Neural progenitor cell (in vitro differentiated cells): ENCODE measurements at regions not wholly inside any gene's neighbourhood (a gene's known extent, or its start where the extent isn't known, plus 50 kb on each side); places are given as distances from the start of the nearest gene placed in this dataset.

Experiments
- DNase-seq: peaks from one replicate; pipeline ENCODE4 v3.0.0-alpha.2; 2016; ENCODE audit warnings: low spot score
- H2AFZ ChIP-seq: fragments of 200-600 bp; sonication (generic); replicated peaks from 2 replicates; pipeline ENCODE4 v1.6.1; 2016; ENCODE audit warnings: antibody characterized with exemption
- H3F3A ChIP-seq: fragments of 200-600 bp; sonication (generic); 2 replicates; pipeline ENCODE4 v1.6.1; 2016; ENCODE audit warnings: antibody characterized with exemption, low read depth
- H3K27ac ChIP-seq: fragments of 200-600 bp; sonication (generic); 2 replicates; pipeline ENCODE4 v1.5.1; 2016; ENCODE audit warnings: mild to moderate bottlenecking
- H3K27me3 ChIP-seq: fragments of 200-600 bp; sonication (generic); 2 replicates; pipeline ENCODE4 v1.6.1; 2016; ENCODE audit warnings: mild to moderate bottlenecking, moderate library complexity
- H3K36me3 ChIP-seq: fragments of 200-600 bp; sonication (generic); 2 replicates; pipeline ENCODE4 v1.5.1; 2016
- H3K4me1 ChIP-seq: fragments of 200-600 bp; sonication (generic); 2 replicates; pipeline ENCODE4 v1.6.1; 2016; ENCODE audit warnings: mixed run types
- H3K4me2 ChIP-seq: fragments of 200-600 bp; sonication (generic); 2 replicates; pipeline ENCODE4 v1.6.1; 2016
- H3K4me3 ChIP-seq: fragments of 200-600 bp; sonication (generic); 2 replicates; pipeline ENCODE4 v1.5.1; 2016
- H3K79me2 ChIP-seq: fragments of 200-600 bp; sonication (generic); 2 replicates; pipeline ENCODE4 v1.6.1; 2016; ENCODE audit warnings: low read depth
- H3K9ac ChIP-seq: fragments of 200-600 bp; sonication (generic); 2 replicates; pipeline ENCODE4 v1.6.1; 2016
- H3K9me3 ChIP-seq: fragments of 200-600 bp; sonication (generic); 2 replicates; pipeline ENCODE4 v1.5.1; 2016; ENCODE audit warnings: low read depth
- H4K20me1 ChIP-seq: fragments of 200-600 bp; sonication (generic); 2 replicates; pipeline ENCODE4 v1.6.1; 2016; ENCODE audit warnings: low read depth
- H3K27ac Mint-ChIP-seq: 3 replicates; pipeline ENCODE4 v1.8.0; 2021; ENCODE audit warnings: mixed read lengths
- H3K27me3 Mint-ChIP-seq: 2 replicates; pipeline ENCODE4 v1.8.0; 2022; ENCODE audit warnings: low read depth, mild to moderate bottlenecking, inconsistent platforms, moderate library complexity, mixed read lengths; ENCODE audit not compliant: insufficient read depth
- H3K36me3 Mint-ChIP-seq: 3 replicates; pipeline ENCODE4 v1.8.0; 2021; ENCODE audit warnings: mixed read lengths
- H3K4me1 Mint-ChIP-seq: 3 replicates; pipeline ENCODE4 v1.8.0; 2021; ENCODE audit warnings: mixed read lengths
- H3K4me3 Mint-ChIP-seq: 3 replicates; pipeline ENCODE4 v1.8.0; 2021; ENCODE audit warnings: mild to moderate bottlenecking, moderate library complexity, mixed read lengths
- H3K9me3 Mint-ChIP-seq: 3 replicates; pipeline ENCODE4 v1.8.0; 2020; ENCODE audit warnings: mixed read lengths
- EZH2 ChIP-seq: fragments of 200-600 bp; sonication (generic); IDR thresholded peaks from 2 replicates; pipeline ENCODE4 v1.6.1; 2017; ENCODE audit warnings: antibody characterized with exemption, mild to moderate bottlenecking, moderate library complexity
- EZH2phosphoT487 ChIP-seq: fragments of 200-600 bp; sonication (generic); IDR thresholded peaks from 2 replicates; pipeline ENCODE4 v1.6.1; 2017; ENCODE audit warnings: antibody characterized with exemption
- TF ChIP-seq, protein P1 (sequence below): fragments of 200-600 bp; sonication (generic); IDR thresholded peaks from 2 replicates; pipeline ENCODE4 v1.5.1; 2017; ENCODE audit warnings: antibody characterized with exemption, mild to moderate bottlenecking

GRCh38 chr7:142376356-142376997 lies 118.6 kb upstream of the PRSS58 start:
- peaks cover 13% of the 10 kb centered on the region for H3K4me1 Mint-ChIP-seq

GRCh38 chr7:142375710-142376313 lies 118.0 kb upstream of the PRSS58 start:
- Mint-ChIP-seq H3K36me3 (no peaks in the 10 kb centered on the region), H3K4me3 (no peak overlapping the region), H3K4me1 (peaks cover 12% of the 10 kb centered on the region), H3K9me3 (no peaks in the 10 kb centered on the region), H3K27me3 (no peaks in the 10 kb centered on the region), H3K27ac (no peak overlapping the region)
- Histone ChIP-seq H3K79me2 (no peaks in the 10 kb centered on the region), H2AFZ (no peak overlapping the region), H3K27ac (no peak overlapping the region), H3K27me3 (no peaks in the 10 kb centered on the region), H3K4me1 (peaks cover 4% of the 10 kb centered on the region), H3F3A (no peaks in the 10 kb centered on the region), H3K4me3 (no peak overlapping the region), H3K4me2 (no peak overlapping the region), H3K9ac (no peak overlapping the region), H4K20me1 (no peaks in the 10 kb centered on the region), H3K9me3 (no peaks in the 10 kb centered on the region), H3K36me3 (no peaks in the 10 kb centered on the region)
- TF ChIP-seq, protein P1, sequence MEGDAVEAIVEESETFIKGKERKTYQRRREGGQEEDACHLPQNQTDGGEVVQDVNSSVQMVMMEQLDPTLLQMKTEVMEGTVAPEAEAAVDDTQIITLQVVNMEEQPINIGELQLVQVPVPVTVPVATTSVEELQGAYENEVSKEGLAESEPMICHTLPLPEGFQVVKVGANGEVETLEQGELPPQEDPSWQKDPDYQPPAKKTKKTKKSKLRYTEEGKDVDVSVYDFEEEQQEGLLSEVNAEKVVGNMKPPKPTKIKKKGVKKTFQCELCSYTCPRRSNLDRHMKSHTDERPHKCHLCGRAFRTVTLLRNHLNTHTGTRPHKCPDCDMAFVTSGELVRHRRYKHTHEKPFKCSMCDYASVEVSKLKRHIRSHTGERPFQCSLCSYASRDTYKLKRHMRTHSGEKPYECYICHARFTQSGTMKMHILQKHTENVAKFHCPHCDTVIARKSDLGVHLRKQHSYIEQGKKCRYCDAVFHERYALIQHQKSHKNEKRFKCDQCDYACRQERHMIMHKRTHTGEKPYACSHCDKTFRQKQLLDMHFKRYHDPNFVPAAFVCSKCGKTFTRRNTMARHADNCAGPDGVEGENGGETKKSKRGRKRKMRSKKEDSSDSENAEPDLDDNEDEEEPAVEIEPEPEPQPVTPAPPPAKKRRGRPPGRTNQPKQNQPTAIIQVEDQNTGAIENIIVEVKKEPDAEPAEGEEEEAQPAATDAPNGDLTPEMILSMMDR: peak; percentile 48
- no peak for TF ChIP-seq EZH2phosphoT487
- peak; percentile 59 for DNase-seq

More at GRCh38 chr7:142376356-142376997, 118.6 kb upstream of the PRSS58 start:
- no peaks in the 10 kb centered on the region for H3K9me3 Mint-ChIP-seq
- H3K36me3 Mint-ChIP-seq: no peaks in the 10 kb centered on the region
- TF ChIP-seq EZH2phosphoT487 (no peak), EZH2 (no peak)
- TF ChIP-seq, protein P1: no peak
- Histone ChIP-seq H3K4me2 (no peak overlapping the region), H3K79me2 (no peaks in the 10 kb centered on the region), H3K27ac (no peak overlapping the region), H3K4me1 (peaks cover 4% of the 10 kb centered on the region), H3K9ac (no peak overlapping the region), H3K9me3 (no peaks in the 10 kb centered on the region), H3K4me3 (no peak overlapping the region), H2AFZ (no peak overlapping the region), H3K27me3 (no peaks in the 10 kb centered on the region), H3F3A (no peaks in the 10 kb centered on the region), H3K36me3 (no peaks in the 10 kb centered on the region), H4K20me1 (no peaks in the 10 kb centered on the region)
- DNase-seq: no peak
- H3K4me3 Mint-ChIP-seq: no peak overlapping the region
- H3K27me3 Mint-ChIP-seq: no peaks in the 10 kb centered on the region
- no peak overlapping the region for H3K27ac Mint-ChIP-seq

DNA sequence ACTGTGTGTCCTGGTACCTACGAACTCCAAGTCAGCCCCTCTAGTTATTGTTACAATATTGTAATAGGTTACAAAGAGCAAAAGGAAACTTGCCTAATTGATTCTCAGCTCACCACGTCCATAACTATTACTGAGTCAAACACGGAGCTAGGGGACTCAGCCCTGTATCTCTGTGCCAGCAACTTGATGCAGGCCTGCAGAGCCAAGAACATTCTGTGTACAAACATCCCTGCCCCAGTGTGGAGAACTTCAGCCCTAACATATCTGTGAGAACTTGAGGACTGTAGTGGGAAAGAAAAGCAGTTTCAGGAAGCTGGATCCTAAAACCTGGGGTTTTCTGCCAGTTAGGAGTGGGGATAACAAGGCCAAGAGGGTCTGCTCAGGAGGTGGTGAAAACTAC lies 114.9 kb upstream of the PRSS58 start:
- no peaks in the 10 kb centered on the region for H3K27me3 ChIP-seq
- Mint-ChIP-seq H3K27ac (no peak overlapping the region), H3K4me3 (no peak overlapping the region), H3K36me3 (no peaks in the 10 kb centered on the region), H3K4me1 (peaks cover 3% of the 10 kb centered on the region), H3K9me3 (peaks cover 4% of the 10 kb centered on the region), H3K27me3 (peaks cover 2% of the 10 kb centered on the region)
- DNase-seq: no peak
- TF ChIP-seq EZH2 (no peak), EZH2phosphoT487 (no peak)
- TF ChIP-seq, protein P1: no peak
- no peak overlapping the region for H3K4me2 ChIP-seq
- H3F3A ChIP-seq: no peaks in the 10 kb centered on the region
- no peaks in the 10 kb centered on the region for H3K4me1 ChIP-seq
- no peaks in the 10 kb centered on the region for H3K79me2 ChIP-seq
- H3K4me3 ChIP-seq: no peak overlapping the region
- no peaks in the 10 kb centered on the region for H3K36me3 ChIP-seq
- no peak overlapping the region for H3K9ac ChIP-seq
- no peak overlapping the region for H3K27ac ChIP-seq
- H4K20me1 ChIP-seq: no peaks in the 10 kb centered on the region
- no peaks in the 10 kb centered on the region for H3K9me3 ChIP-seq
- no peak overlapping the region for H2AFZ ChIP-seq
